Panc1 (cell line): ENCODE measurements at regions not wholly inside any gene's neighbourhood (a gene's known extent, or its start where the extent isn't known, plus 50 kb on each side); places are given as distances from the start of the nearest gene placed in this dataset.

Experiments used
- ATAC-seq: fragments of 200-7000 bp; cut with Tn5 transposase; 2 replicates; pipeline ENCODE4 v1.9.1; 2020; ENCODE audit warnings: mild to moderate bottlenecking, moderate library complexity
- BruUV-seq: library from RNA; stranded (reverse); fragments of 400-500 nt; replicated peaks from 2 replicates; lab custom pipeline; 2021; lab: Mats Ljungman, UMichigan
- CTCF ChIA-PET: fragments of 300-600 bp; sonication (Branson Sonifier 250); formaldehyde crosslinking; loops from one replicate; lab custom pipeline; 2022; ENCODE audit warnings: antibody characterized with exemption; lab: Charles Lee
- POLR2A ChIA-PET: fragments of 300-600 bp; sonication (Branson Sonifier 250); formaldehyde crosslinking; loops from one replicate; lab custom pipeline; 2022; ENCODE audit warnings: antibody characterized with exemption; lab: Charles Lee
- DNase-seq: peaks from one replicate; pipeline ENCODE4 v3.0.0-alpha.2; 2010; ENCODE audit warnings: low read depth, low spot score
- H3K27ac ChIP-seq: 2 replicates; pipeline ENCODE4 v1.5.1; 2011; ENCODE audit warnings: mild to moderate bottlenecking, low read length, inconsistent platforms
- H3K27me3 ChIP-seq: fragments of 200-500 bp; sonication (Bioruptor generic); 2 replicates; pipeline ENCODE4 v1.6.0; 2014; ENCODE audit warnings: low read length, inconsistent platforms; ENCODE audit not compliant: control insufficient read depth, insufficient read depth
- H3K36me3 ChIP-seq: fragments of 200-500 bp; sonication (Bioruptor generic); 2 replicates; pipeline ENCODE4 v1.5.1; 2014; ENCODE audit warnings: inconsistent platforms, mild to moderate bottlenecking, low read length, moderate library complexity; ENCODE audit not compliant: control insufficient read depth, insufficient read depth
- H3K4me1 ChIP-seq: 2 replicates; pipeline ENCODE4 v1.5.1; 2011; ENCODE audit warnings: inconsistent platforms, mild to moderate bottlenecking, low read length, moderate library complexity; ENCODE audit not compliant: control insufficient read depth, insufficient read depth
- H3K4me3 ChIP-seq, 2 experiments: 2 replicates each; pipeline ENCODE4 v1.5.1; 2011 to 2012; ENCODE audit warnings: low read depth in 2 of 2, low read length in 2 of 2, mild to moderate bottlenecking in 2 of 2, inconsistent platforms in 1 of 2, moderate library complexity in 1 of 2
- H3K9me3 ChIP-seq: fragments of 200-500 bp; sonication (Bioruptor generic); 2 replicates; pipeline ENCODE4 v1.5.1; 2014; ENCODE audit warnings: low read depth, mild to moderate bottlenecking, inconsistent platforms, low read length, moderate library complexity; ENCODE audit not compliant: control insufficient read depth, insufficient read depth
- CTCF ChIP-seq: fragments of 450-650 bp; IDR thresholded peaks from 2 replicates; pipeline ENCODE4 v1.5.1; 2017; ENCODE audit warnings: mild to moderate bottlenecking
- POLR2AphosphoS5 ChIP-seq: IDR thresholded peaks from 2 replicates; pipeline ENCODE4 v1.6.1; 2012; ENCODE audit warnings: mild to moderate bottlenecking, low read depth, low read length, moderate library complexity
- REST ChIP-seq, 2 experiments: IDR thresholded peaks; 2 replicates each; pipeline ENCODE4 v1.6.1; 2011 to 2012; ENCODE audit warnings: low read depth in 2 of 2, control low read depth in 1 of 2, low read length in 1 of 2, mild to moderate bottlenecking in 1 of 2, moderate library complexity in 1 of 2; ENCODE audit not compliant: insufficient read depth in 1 of 2
- SIN3A ChIP-seq: IDR thresholded peaks from 2 replicates; pipeline ENCODE4 v1.6.1; 2012; ENCODE audit warnings: low read depth, mild to moderate bottlenecking, low read length, moderate library complexity, borderline replicate concordance; ENCODE audit not compliant: insufficient read depth
- TCF7L2 ChIP-seq: IDR thresholded peaks from 2 replicates; pipeline ENCODE4 v1.6.1; 2011; ENCODE audit warnings: mild to moderate bottlenecking, low read depth, low read length, inconsistent platforms
- in situ Hi-C: cut with HindIII; loops from 2 replicates; pipeline ENCODE4 v1.10.0; 2016; ENCODE audit warnings: low sequenced_read_pairs, low pct_unique_long_range_greater_than_20kb
- intact Hi-C: fragments of 100-400 bp; cut with micrococcal nuclease; formaldehyde crosslinking; loops from one replicate; pipeline ENCODE4 v1.10.0; 2022; ENCODE audit not compliant: unreplicated experiment

- no peaks in the 10 kb centered on the region for H3K36me3 ChIP-seq
- DNase-seq = no peak
- no TSS peak for BruUV-seq
- ChIA-PET POLR2A (no interaction called here), CTCF (no interaction called here)
- no peaks in the 10 kb centered on the region for H3K27me3 ChIP-seq
- intact Hi-C loops = no loop called here
- no peaks in the 10 kb centered on the region for H3K9me3 ChIP-seq
- no peak for TF ChIP-seq CTCF
- no peak for TF ChIP-seq SIN3A
- no peak for TF ChIP-seq POLR2AphosphoS5
- no peak for TF ChIP-seq REST (IDR thresholded peaks at IDR 0.05; ENCODE audit: insufficient read depth in 1 of 2, low read depth in 2 of 2, low read length in 1 of 2)
- no peak for TF ChIP-seq TCF7L2
- H3K4me3 ChIP-seq = no peak overlapping the region
- no peak overlapping the region for H3K27ac ChIP-seq
- ATAC-seq = no peak
- in situ Hi-C loops = no loop called here
- no peaks in the 10 kb centered on the region for H3K4me1 ChIP-seq
Measured at GRCh38 chr20:58137236-58137635, 91.2 kb downstream of the ANKRD60 start.

DNA sequence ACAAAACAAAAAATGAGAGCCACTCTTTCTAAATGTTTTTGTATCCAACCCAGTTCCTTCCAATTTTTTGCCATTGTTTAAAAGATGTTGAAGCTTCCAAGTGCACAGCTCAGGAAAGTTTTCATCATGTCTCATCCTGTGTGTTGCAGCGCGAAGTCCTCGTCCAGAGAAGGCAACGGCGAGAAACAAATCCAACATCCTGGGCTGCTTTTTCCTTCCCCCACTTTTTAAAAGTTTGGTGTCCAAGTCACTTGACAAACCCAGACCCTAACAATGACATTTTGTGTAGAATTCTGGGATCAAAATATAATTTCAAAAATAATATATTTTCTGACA, 92.3 kb downstream of the ANKRD60 start:
- Histone ChIP-seq H3K36me3 (no peaks in the 10 kb centered on the region), H3K4me3 (no peak overlapping the region), H3K9me3 (no peaks in the 10 kb centered on the region), H3K27ac (no peak overlapping the region), H3K4me1 (peaks cover 4% of the 10 kb centered on the region; the same call in 1 of the 2 replicates), H3K27me3 (no peaks in the 10 kb centered on the region)
- no peak for TF ChIP-seq POLR2AphosphoS5
- TF ChIP-seq REST (IDR thresholded peaks at IDR 0.05; ENCODE audit: insufficient read depth in 1 of 2, low read depth in 2 of 2, low read length in 1 of 2) = no peak
- no peak for TF ChIP-seq CTCF
- ChIA-PET CTCF (no interaction called here), POLR2A (no interaction called here)
- intact Hi-C loops (no loop called here), in situ Hi-C loops (no loop called here)
- no TSS peak for BruUV-seq
- ATAC-seq (no peak), DNase-seq (no peak)
